GM12874 (cell line): ENCODE measurements at regions not wholly inside any gene's neighbourhood (a gene's known extent, or its start where the extent isn't known, plus 50 kb on each side); places are given as distances from the start of the nearest gene placed in this dataset.

ENCODE experiments used
- CTCF ChIP-seq: IDR thresholded peaks from 2 replicates; pipeline ENCODE4 v1.5.1; 2011; ENCODE audit warnings: low read depth, mild to moderate bottlenecking, control low read depth, low read length, moderate library complexity; ENCODE audit not compliant: insufficient read depth

DNA sequence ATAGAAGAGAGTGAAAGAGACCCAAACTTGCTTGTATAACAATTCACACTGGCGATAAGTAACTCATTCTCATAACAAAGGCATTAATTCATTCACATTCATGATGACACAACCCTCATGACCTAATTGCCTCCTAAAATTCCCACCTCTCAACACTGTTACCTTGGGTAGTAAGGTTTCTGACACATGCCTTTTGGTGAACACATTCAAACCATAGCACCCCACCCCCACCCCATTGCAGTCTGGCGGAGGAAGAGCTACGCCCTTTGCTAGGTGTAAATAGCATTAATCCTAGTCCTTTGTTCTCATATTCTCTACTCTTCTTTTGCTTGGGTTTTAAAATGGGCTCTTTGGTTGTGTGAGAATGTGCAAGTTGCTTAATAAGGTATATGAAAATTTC lies 361.5 kb downstream of the DSEL start:
- no peak for TF ChIP-seq CTCF

DNA sequence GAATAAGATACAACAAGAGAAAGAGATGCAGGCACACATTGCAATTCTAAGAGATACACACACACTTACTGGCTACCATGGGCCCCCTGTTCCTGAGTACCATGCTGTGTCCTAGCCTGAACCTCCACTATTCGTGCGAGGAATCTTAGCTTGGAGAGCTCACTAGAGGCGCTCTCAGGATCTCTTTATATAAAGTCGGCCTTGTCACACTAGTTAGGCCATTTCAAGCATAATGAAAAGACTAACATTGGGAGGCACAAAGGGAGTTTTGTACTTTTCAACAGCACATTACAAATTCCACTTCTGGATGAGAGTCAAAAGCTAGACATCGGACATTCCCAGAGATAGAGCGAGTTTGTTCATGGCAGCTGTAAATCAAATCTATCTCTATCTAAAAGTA lies 365.2 kb downstream of the DSEL start:
- no peak for TF ChIP-seq CTCF

DNA sequence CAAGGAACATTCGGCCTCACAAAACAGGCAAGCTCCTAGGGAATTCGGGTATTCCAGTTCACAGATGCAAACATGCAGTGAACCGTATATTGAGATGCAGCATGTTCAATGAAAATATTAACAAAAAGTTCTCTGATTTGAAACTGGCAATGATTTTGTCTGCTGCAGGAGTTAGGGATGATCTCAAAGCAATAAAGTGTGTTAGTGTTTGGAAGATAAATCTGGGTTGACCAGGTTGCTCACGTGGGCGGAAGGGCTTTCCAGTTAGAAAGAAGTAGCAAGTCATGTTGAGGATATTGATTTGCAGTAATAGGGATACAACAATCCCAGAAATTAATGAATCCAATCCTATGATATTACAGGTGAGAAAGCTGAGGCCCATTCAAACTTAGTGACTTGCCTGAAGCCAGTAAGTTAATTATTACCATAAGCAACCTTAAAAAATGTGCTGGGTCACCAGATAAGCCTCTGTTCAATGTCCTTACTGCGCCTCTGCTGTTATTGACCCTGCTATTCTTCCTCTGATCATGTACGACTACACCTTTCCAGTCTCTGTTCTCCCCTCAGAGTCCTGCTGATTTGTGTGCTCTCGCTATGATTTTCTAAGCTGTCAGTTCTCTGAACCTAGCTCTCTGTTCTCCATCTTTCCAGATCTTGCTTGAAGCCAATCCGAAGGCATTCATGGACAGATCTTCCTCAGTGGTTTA lies 370.8 kb downstream of the DSEL start:
- TF ChIP-seq CTCF: no peak

DNA sequence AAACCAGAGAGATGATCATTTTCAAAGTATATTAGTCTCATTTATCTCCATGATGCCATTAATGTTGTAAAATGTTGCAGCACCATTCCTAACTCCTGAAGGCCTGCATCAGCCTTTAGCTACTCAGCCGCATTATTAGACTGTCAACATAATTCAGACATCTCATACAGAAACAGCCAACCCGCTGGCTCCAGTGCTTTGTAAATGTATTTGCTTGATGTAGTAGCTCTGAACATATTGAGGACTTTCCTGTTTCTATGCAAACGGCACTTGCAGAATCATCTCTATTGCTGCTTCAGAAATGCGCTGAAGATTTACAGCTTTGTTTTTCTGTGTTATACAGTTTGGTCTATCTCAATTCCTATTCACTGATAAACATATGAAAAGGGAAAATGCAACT lies 372.2 kb downstream of the DSEL start:
- TF ChIP-seq CTCF: no peak

DNA sequence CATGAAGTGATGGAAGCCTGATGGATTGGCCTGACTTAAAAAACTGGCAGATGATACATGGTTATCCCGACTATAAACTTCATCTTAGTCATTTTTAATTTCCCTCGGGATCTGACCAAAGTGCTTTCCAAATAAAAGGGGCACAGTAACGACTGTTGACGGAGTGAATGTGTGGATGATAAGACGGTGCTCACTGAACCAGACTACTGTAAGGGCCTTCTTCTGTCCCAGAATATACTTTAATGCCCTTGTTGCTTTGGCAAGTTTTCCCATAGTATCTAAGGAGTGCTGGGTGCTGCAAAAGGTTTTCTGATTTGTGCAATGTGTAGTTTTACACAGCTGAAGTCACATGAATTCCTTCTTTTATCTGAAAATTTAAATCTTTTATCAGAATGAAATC lies 373.5 kb downstream of the DSEL start:
- TF ChIP-seq CTCF: no peak

DNA sequence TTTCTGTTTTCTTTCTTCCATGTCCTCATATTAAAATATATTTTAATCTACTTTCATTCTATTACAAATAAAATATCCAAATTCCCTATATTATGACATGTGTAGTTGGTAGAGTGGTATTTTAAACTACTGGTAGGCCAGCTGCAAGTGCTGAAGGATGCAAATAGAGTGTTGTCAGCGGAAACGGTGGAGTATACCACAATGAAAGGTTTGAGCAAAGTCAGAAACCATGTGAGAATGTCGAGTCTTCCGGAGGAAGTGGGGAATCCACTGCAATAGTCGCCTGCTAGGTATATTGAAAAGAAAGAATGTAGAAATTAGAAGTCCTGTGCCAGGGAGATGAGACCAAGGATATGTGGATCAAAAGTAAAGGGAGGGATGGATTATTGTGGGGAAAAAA lies 373.9 kb downstream of the DSEL start:
- TF ChIP-seq CTCF: no peak

- no peak for TF ChIP-seq CTCF
Measured at GRCh38 chr18:67140495-67140894, 376.0 kb downstream of the DSEL start.
